GM18511 (cell line): ENCODE measurements at regions not wholly inside any gene's neighbourhood (a gene's known extent, or its start where the extent isn't known, plus 50 kb on each side); places are given as distances from the start of the nearest gene placed in this dataset.

Source experiments
- ATAC-seq: cut with Tn5 transposase; IDR thresholded peaks from one replicate; pipeline ENCODE4 v1.9.1; 2021; ENCODE audit warnings: mild to moderate bottlenecking, moderate library complexity; ENCODE audit not compliant: unreplicated experiment

DNA sequence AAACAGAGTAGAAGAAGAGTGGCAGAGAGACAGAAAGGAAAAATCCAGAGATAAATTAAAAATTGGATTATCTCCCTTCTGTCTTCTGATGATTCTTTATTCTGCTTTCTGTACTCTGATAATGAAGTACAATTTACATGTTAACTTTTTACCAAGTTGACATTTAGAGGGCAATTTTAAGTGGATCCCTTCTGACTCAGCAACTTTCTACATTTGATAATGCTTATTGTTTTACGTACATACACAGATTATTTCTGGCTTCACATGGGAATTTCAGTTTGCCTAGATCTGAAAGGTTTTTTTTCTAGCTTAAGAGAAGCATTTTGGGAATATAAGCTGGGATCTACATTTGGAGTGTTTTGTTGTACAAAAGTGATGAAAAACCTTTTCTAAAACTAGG is 491.3 kb downstream of the OTOL1 start:
- no peak for ATAC-seq

GRCh38 chr3:161989012-161989411 is 492.4 kb downstream of the OTOL1 start:
- ATAC-seq, result no peak

- no peak for ATAC-seq
Measured at GRCh38 chr3:161990036-161990435, 493.4 kb downstream of the OTOL1 start.

DNA sequence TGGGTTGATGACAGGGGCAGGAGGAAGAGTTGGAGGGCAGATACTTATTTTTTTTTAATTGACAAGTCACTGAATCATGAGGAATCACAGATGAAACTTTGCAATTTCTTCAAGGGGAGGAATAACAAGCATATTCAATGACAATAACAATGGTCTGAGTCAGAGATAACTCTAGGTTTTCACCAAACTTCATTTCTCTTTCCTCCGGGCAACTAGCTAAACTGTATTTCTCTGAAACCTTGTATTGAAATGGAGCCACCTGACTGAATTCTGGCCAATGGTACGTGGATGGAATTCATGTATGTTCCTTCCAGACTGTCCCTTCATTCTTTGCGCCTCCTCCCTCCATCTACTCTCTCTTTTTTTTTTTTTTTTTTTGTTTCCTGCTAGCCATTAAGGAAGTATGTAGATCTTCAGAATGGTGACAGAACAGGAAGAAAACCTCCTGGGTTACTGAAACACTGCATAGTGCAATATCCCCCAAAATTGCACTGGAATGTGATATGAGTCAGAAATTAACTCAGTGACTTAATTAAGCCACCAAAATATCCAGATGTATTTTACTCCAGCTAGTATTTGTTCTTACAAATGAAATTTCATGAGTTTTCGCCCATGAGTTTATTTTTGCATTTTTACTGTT is 495.4 kb downstream of the OTOL1 start:
- ATAC-seq, result no peak

DNA sequence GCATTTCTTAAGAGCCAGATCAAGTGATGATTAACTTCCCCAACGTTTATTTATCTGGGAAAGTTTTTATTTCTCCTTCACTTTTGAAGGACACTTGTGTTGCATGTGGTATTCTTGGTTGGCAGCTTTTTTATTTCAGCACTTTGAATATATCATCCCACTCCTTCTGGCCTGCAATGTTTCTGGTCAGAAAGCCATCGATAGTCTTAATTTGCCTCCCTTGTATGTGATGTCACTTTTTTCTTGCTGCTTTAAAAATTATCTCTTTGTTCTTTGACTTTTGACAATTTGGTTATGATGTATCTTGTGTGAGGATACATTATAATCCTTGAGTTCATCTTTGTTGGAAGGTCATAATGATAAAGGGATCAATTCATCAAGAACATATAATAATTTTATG is 503.2 kb downstream of the OTOL1 start:
- no peak for ATAC-seq

DNA sequence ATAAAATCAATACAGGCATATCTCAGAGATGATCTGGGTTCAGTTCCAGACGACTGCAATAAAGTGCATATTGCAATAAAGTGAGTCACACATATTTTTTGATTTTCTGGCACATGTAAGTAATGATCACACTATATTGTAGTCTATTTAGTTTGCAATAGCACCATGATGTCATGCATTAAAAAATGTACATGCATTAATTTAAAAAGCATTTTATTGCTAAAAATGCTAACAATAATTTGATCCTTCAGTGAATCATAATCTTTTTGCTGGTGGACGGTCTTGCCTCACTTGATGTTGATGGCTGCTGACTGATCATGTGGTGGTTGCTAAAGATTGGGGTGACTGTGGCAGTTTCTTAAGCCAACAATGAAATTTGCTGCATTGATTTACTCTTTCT is 511.1 kb downstream of the OTOL1 start:
- ATAC-seq, result no peak

- ATAC-seq, result no peak
Measured at GRCh38 chr3:162012633-162013032, 516.0 kb downstream of the OTOL1 start.

DNA sequence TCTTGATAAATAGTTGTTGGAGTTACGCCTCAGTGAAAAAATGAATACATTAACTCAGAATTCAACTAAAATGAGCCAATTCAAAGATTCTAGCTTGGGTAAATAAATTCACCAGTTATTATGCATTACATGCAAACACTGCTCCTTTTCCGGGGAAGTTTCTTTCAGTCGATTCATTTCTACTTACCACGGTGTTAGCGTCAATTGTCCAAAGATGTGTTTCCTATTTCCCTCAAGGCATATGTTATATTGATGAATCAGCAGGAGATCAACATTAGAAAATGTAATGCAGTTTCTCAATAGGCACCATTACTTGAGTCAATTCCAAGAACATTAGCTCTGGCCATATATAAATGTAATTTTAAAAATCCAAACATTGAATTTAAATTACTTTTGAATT is 517.7 kb downstream of the OTOL1 start:
- no peak for ATAC-seq

GRCh38 chr3:162015856-162016255 is 519.2 kb downstream of the OTOL1 start:
- no peak for ATAC-seq

DNA sequence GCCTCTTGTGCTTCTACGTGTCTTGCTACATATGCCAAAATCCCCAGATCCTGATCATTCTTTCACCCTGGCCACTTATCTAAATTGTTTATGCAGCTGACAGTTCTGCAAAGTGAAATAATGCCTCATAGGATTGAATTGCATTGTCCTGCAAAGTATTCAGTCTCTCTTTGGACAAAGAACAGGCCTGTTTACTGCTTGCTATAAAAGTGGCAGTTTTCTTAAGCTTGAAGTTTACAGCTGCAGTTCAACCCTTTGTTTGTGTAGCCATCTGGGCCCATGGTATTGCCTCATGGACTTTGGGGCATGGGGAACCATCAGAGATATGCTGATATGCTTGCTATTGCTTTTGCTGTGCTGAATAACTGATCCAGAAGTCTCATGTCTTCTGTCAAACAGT is 523.2 kb downstream of the OTOL1 start:
- ATAC-seq, result no peak

- no peak for ATAC-seq
Measured at GRCh38 chr3:162021206-162021605, 524.6 kb downstream of the OTOL1 start.

DNA sequence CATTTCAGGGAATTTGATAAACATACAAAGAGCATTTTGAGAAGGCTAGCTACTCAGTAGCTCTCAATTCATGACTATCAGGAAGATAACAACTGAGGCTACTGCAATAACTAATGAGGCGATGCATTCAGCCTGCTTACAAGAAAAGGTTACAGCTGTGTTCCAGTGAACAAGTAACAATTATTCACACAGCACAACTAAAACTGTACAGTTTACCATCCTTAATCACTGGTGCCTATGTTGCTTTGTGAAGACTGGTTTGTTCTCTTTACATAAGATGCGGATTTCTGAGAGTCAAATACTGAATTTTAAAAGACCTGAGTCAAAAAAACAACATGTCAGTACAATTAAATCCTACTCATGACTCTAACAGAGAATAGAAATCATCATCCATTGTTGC is 526.3 kb downstream of the OTOL1 start:
- ATAC-seq, result no peak

DNA sequence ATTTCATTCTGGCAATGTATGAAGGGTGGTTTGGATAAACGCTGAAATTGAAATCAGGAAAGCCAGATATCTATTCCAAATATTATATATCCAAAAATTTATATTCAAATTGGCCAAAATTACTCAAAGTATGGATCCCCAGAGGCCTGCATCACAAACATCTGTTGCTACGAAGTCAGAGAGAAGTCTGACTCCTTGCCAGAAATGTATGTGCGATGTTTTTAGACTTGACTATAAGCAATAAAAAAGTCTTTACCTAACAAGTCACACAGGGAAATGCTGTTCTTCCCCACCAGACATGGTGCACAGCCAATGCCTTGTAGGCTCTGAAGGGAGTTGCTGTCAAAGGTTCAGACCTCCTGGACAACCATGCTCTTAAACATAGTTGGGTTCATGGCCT is 533.1 kb downstream of the OTOL1 start:
- ATAC-seq, result no peak

DNA sequence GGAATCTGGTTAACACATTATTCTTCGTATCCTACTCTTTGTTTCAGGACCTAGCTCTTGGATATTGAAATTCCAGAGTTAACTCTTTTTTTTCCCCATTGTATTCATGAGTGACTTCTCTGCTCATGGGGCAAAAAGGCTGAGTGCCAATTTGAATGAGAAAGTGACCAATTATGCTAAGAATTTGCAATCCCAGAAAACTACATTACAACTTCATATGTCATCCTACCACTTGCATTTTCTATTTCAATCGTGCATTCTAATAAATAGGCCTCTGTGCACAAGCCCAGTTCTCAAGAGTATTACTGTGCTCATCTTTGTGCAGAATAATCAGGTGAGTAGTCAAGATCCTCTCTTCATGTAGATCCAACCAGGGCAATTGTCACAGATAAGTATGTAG is 537.8 kb downstream of the OTOL1 start:
- ATAC-seq, result no peak

DNA sequence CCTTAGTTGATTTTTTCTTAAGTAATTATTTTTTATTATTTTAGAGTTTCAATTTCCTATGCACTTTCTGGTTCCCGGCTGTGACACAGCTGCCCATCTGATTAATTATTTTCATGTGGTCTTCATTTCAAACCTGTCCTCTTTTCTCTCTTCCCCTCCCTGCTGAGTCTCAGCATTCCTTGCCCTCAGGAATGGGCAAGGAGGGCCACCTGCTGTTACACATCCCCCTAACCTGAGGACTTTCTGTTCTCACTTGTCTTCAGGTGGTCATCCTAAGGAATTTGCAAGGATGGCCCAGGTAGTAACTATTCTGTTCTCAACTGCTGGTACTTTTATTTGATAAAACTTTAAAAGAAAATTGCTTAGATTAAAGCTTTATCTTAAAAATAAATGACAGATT is 545.0 kb downstream of the OTOL1 start:
- no peak for ATAC-seq

DNA sequence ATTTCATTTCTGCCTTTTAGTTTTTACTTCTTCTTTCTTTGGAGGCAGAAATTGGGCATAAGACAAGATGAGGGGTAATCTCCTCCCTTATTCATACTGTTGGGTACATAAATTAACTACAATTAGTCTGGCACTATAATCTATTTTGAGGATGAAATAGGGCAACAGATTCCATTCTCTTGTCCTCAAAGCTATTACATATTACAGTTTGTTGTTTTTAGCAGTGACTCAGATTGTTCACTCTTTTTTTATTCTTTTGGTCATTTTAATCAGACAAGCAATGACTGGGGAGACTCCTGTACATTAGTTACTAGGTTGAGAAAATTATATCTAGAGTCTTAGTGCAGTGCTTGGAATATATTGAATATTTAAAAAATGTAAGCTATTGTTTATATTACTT is 556.0 kb downstream of the OTOL1 start:
- no peak for ATAC-seq

DNA sequence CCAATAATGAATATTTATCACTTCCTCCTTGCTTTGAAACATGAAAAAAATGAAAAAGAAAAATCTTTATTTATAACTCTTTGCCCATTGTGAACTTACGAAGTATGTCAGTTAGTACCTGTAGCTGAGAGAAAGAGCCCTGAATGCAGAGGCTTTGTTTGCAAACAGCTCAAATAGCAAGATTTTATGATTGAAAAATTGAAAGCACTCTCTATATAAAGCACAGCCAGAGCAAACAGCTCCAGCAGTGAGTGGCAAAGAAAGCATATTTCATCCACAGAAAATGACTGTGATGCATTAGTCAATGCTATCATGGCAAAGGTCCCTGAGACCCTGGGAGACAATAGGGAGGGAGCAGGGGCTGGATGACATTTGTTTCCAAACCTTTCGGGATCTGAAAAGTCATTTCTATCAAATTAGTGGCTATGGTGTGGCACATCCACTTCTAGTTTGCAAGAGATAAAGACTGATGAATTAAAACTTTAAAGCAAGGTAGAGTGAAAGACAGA is 576.1 kb downstream of the OTOL1 start:
- ATAC-seq, result no peak

- ATAC-seq, result no peak
Measured at GRCh38 chr3:162073422-162073975, 576.9 kb downstream of the OTOL1 start.

DNA sequence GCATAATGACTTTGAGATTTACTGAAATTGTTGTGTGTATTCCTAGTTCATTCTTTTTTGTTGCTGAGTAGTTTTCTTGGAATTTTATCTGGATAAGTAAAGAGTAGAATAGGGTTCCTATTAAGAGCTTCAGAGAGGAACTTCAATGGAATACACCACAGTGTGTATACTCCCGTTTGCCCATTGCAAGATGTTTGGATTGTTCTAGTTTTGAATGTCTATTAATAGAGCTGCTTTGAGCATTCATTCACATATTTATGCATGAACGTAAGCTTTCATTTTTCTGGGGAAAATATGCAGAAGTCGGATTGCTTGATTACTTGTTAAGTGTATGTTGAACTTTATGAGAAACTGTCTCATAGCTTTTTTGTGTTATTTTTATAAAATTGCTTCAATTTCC is 580.5 kb downstream of the OTOL1 start:
- ATAC-seq, result no peak

GRCh38 chr3:162082516-162082915 is 585.9 kb downstream of the OTOL1 start:
- no peak for ATAC-seq

GRCh38 chr3:162087361-162087760 is 590.8 kb downstream of the OTOL1 start:
- no peak for ATAC-seq

DNA sequence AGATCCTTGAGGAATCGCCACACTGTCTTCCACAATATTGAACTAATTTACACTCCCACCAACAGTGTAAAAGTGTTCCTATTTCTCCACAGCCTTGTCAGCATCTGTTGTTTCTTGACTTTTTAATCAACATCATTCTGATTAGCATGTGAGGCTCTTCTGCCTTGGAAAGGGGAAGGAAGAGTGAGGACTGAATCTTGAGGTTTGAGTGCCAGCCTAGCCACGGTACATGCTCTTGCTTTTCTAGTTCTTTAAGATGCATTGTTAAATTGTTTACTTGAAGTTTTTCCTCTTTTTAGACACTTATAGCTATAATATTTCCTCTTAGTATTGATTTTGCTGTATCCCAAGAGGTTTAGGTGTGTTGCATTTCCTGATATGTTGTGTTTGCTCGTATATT is 596.1 kb downstream of the OTOL1 start:
- no peak for ATAC-seq

GRCh38 chr3:162094301-162094700 is 597.7 kb downstream of the OTOL1 start:
- no peak for ATAC-seq
